ENCODE measurements at regions not wholly inside any gene's neighbourhood (a gene's known extent, or its start where the extent isn't known, plus 50 kb on each side); places are given as distances from the start of the nearest gene placed in this dataset.

- peak; percentile 49 for DNase-seq
These were observed 409.3 kb upstream of the SULF2 start for GRCh38 chr20:48194583-48194982.

- DNase-seq = no peak
These were observed 408.5 kb upstream of the SULF2 start for GRCh38 chr20:48193627-48194425.

GRCh38 chr20:48192109-48192508 is 406.8 kb upstream of the SULF2 start:
- no peak for DNase-seq

GRCh38 chr20:48191200-48191599 is 405.9 kb upstream of the SULF2 start:
- DNase-seq = no peak

GRCh38 chr20:48190757-48191156 is 405.5 kb upstream of the SULF2 start:
- no peak for DNase-seq

- peak; percentile 17 for DNase-seq
These were observed 403.9 kb upstream of the SULF2 start for GRCh38 chr20:48189181-48189580.

- DNase-seq = no peak
These were observed 402.6 kb upstream of the SULF2 start for GRCh38 chr20:48187851-48188250.

GRCh38 chr20:48186915-48187314 is 401.6 kb upstream of the SULF2 start:
- no peak for DNase-seq

- no peak for DNase-seq
These were observed 401.2 kb upstream of the SULF2 start for GRCh38 chr20:48186447-48186846.

GRCh38 chr20:48184229-48184628 is 398.9 kb upstream of the SULF2 start:
- DNase-seq = no peak

GRCh38 chr20:48181261-48181935 is 396.1 kb upstream of the SULF2 start:
- no peak for DNase-seq

GRCh38 chr20:48180618-48181017 is 395.3 kb upstream of the SULF2 start:
- DNase-seq = no peak

- no peak for DNase-seq
These were observed 394.7 kb upstream of the SULF2 start for GRCh38 chr20:48180024-48180423.

GRCh38 chr20:48178633-48179032 is 393.4 kb upstream of the SULF2 start:
- DNase-seq = no peak

- DNase-seq = no peak
These were observed 391.8 kb upstream of the SULF2 start for GRCh38 chr20:48177058-48177457.

GRCh38 chr20:48176139-48176538 is 390.9 kb upstream of the SULF2 start:
- DNase-seq = no peak

GRCh38 chr20:48175261-48175660 is 390.0 kb upstream of the SULF2 start:
- DNase-seq = no peak

- DNase-seq = no peak
These were observed 387.0 kb upstream of the SULF2 start for GRCh38 chr20:48172357-48172702.

- DNase-seq = no peak
These were observed 386.5 kb upstream of the SULF2 start for GRCh38 chr20:48171626-48172356.

GRCh38 chr20:48171071-48171470 is 385.8 kb upstream of the SULF2 start:
- no peak for DNase-seq

GRCh38 chr20:48170625-48171024 is 385.3 kb upstream of the SULF2 start:
- DNase-seq = no peak

GRCh38 chr20:48169650-48170225 is 384.5 kb upstream of the SULF2 start:
- no peak for DNase-seq

- DNase-seq = peak; percentile 18
These were observed 381.0 kb upstream of the SULF2 start for GRCh38 chr20:48166082-48166835.

Measured in NCI-H1092 treated with DMSO at 0.1 percent for 48 hours (cell line).